Muscle layer of colon (tissue), 2 donors: ENCODE measurements at regions not wholly inside any gene's neighbourhood (a gene's known extent, or its start where the extent isn't known, plus 50 kb on each side); places are given as distances from the start of the nearest gene placed in this dataset.

Experiments
- H3K27ac ChIP-seq: one replicate; pipeline ENCODE4 v1.7.0; 2013; ENCODE audit warnings: low read depth, mild to moderate bottlenecking, low read length, moderate library complexity
- H3K27me3 ChIP-seq, 2 donors: one replicate each; pipeline ENCODE4 v1.7.0; 2013; ENCODE audit warnings: low read length in 2 of 2, mild to moderate bottlenecking in 2 of 2; ENCODE audit not compliant: insufficient read depth in 2 of 2, control insufficient read depth in 1 of 2
- H3K36me3 ChIP-seq: one replicate; pipeline ENCODE4 v1.7.0; 2013; ENCODE audit warnings: mild to moderate bottlenecking, low read length; ENCODE audit not compliant: insufficient read depth
- H3K4me1 ChIP-seq: one replicate; pipeline ENCODE4 v1.7.0; 2013; ENCODE audit warnings: mild to moderate bottlenecking, low read length; ENCODE audit not compliant: insufficient read depth
- H3K4me3 ChIP-seq, 2 donors: one replicate each; pipeline ENCODE4 v1.7.0; 2013; ENCODE audit warnings: low read length in 2 of 2, low read depth in 1 of 2, mild to moderate bottlenecking in 1 of 2, moderate library complexity in 1 of 2
- H3K9ac ChIP-seq: one replicate; pipeline ENCODE4 v1.7.0; 2013; ENCODE audit warnings: low read length
- H3K9me3 ChIP-seq: one replicate; pipeline ENCODE4 v1.7.0; 2013; ENCODE audit warnings: mild to moderate bottlenecking, low read length
- donor health status: abdominal sarcoma.
- donor health status: Adenocarcinoma of cecum.

- Histone ChIP-seq H3K4me1 (peaks cover 12% of the 10 kb centered on the region), H3K36me3 (no peaks in the 10 kb centered on the region), H3K9ac (no peak overlapping the region), H3K27me3 (no peaks in the 10 kb centered on the region), H3K4me3 (no peak overlapping the region), H3K9me3 (no peaks in the 10 kb centered on the region), H3K27ac (no peak overlapping the region)
Measured at GRCh38 chr6:74073999-74074398, 378.0 kb downstream of the CD109 start.

- Histone ChIP-seq H3K27ac (no peak overlapping the region), H3K4me3 (no peak overlapping the region), H3K9me3 (no peaks in the 10 kb centered on the region), H3K9ac (no peak overlapping the region), H3K4me1 (peaks cover 12% of the 10 kb centered on the region), H3K36me3 (no peaks in the 10 kb centered on the region), H3K27me3 (no peaks in the 10 kb centered on the region)
Measured at GRCh38 chr6:74073429-74073828, 377.4 kb downstream of the CD109 start.

GRCh38 chr6:74071214-74071613, 375.2 kb downstream of the CD109 start:
- Histone ChIP-seq H3K27ac (no peak overlapping the region), H3K9ac (no peak overlapping the region), H3K4me1 (peaks cover 12% of the 10 kb centered on the region), H3K27me3 (no peaks in the 10 kb centered on the region), H3K9me3 (no peaks in the 10 kb centered on the region), H3K4me3 (no peak overlapping the region), H3K36me3 (no peaks in the 10 kb centered on the region)

- H3K9ac ChIP-seq: no peak overlapping the region
- no peak overlapping the region for H3K4me3 ChIP-seq
- no peaks in the 10 kb centered on the region for H3K27me3 ChIP-seq
- no peaks in the 10 kb centered on the region for H3K36me3 ChIP-seq
- H3K27ac ChIP-seq: no peak overlapping the region
- no peaks in the 10 kb centered on the region for H3K9me3 ChIP-seq
- peaks cover 12% of the 10 kb centered on the region for H3K4me1 ChIP-seq
Measured at GRCh38 chr6:74070711-74071110, 374.7 kb downstream of the CD109 start.

GRCh38 chr6:74070091-74070490, 374.1 kb downstream of the CD109 start:
- no peaks in the 10 kb centered on the region for H3K36me3 ChIP-seq
- H3K4me3 ChIP-seq: no peak overlapping the region
- no peak overlapping the region for H3K9ac ChIP-seq
- no peak overlapping the region for H3K27ac ChIP-seq
- H3K9me3 ChIP-seq: no peaks in the 10 kb centered on the region
- H3K27me3 ChIP-seq: no peaks in the 10 kb centered on the region
- H3K4me1 ChIP-seq: peaks cover 12% of the 10 kb centered on the region

GRCh38 chr6:74069089-74069581, 373.1 kb downstream of the CD109 start:
- Histone ChIP-seq H3K27ac (no peak overlapping the region), H3K27me3 (no peaks in the 10 kb centered on the region), H3K9me3 (no peaks in the 10 kb centered on the region), H3K4me3 (no peak overlapping the region), H3K9ac (no peak overlapping the region), H3K4me1 (peaks cover 7% of the 10 kb centered on the region), H3K36me3 (no peaks in the 10 kb centered on the region)

- Histone ChIP-seq H3K9ac (no peak overlapping the region), H3K9me3 (no peaks in the 10 kb centered on the region), H3K36me3 (no peaks in the 10 kb centered on the region), H3K4me3 (no peak overlapping the region), H3K4me1 (no peaks in the 10 kb centered on the region), H3K27me3 (no peaks in the 10 kb centered on the region), H3K27ac (no peak overlapping the region)
Measured at GRCh38 chr6:74066168-74066871, 370.3 kb downstream of the CD109 start.

GRCh38 chr6:74065705-74066104, 369.7 kb downstream of the CD109 start:
- Histone ChIP-seq H3K4me3 (no peak overlapping the region), H3K9ac (no peak overlapping the region), H3K9me3 (no peaks in the 10 kb centered on the region), H3K36me3 (no peaks in the 10 kb centered on the region), H3K27me3 (no peaks in the 10 kb centered on the region), H3K27ac (no peak overlapping the region), H3K4me1 (no peaks in the 10 kb centered on the region)

GRCh38 chr6:74063391-74063790, 367.4 kb downstream of the CD109 start:
- Histone ChIP-seq H3K27me3 (no peaks in the 10 kb centered on the region), H3K4me1 (no peaks in the 10 kb centered on the region), H3K27ac (no peak overlapping the region), H3K4me3 (no peak overlapping the region), H3K36me3 (no peaks in the 10 kb centered on the region), H3K9me3 (no peaks in the 10 kb centered on the region), H3K9ac (no peak overlapping the region)

GRCh38 chr6:74061201-74061600, 365.2 kb downstream of the CD109 start:
- Histone ChIP-seq H3K4me1 (no peaks in the 10 kb centered on the region), H3K9ac (no peak overlapping the region), H3K27me3 (no peaks in the 10 kb centered on the region), H3K36me3 (no peaks in the 10 kb centered on the region), H3K4me3 (no peak overlapping the region), H3K27ac (no peak overlapping the region), H3K9me3 (no peaks in the 10 kb centered on the region)

GRCh38 chr6:74060354-74060753, 364.4 kb downstream of the CD109 start:
- Histone ChIP-seq H3K27me3 (no peaks in the 10 kb centered on the region), H3K4me3 (no peak overlapping the region), H3K9me3 (no peaks in the 10 kb centered on the region), H3K27ac (no peak overlapping the region), H3K36me3 (no peaks in the 10 kb centered on the region), H3K4me1 (no peaks in the 10 kb centered on the region), H3K9ac (no peak overlapping the region)

- H3K27ac ChIP-seq: no peak overlapping the region
- H3K27me3 ChIP-seq: no peaks in the 10 kb centered on the region
- no peak overlapping the region for H3K9ac ChIP-seq
- no peaks in the 10 kb centered on the region for H3K9me3 ChIP-seq
- no peaks in the 10 kb centered on the region for H3K36me3 ChIP-seq
- H3K4me3 ChIP-seq: no peak overlapping the region
- no peaks in the 10 kb centered on the region for H3K4me1 ChIP-seq
Measured at GRCh38 chr6:74058606-74059005, 362.6 kb downstream of the CD109 start.
